ENCODE measurements at regions not wholly inside any gene's neighbourhood (a gene's known extent, or its start where the extent isn't known, plus 50 kb on each side); places are given as distances from the start of the nearest gene placed in this dataset.

- Mint-ChIP-seq H3K36me3 (no peaks in the 10 kb centered on the region), H3K27me3 (ENCODE audit: low read depth in 3 of 3) (peaks cover 0 to 3% (median 1%) of the 10 kb centered on the region in 3 donors), H3K4me3 (no peak overlapping the region), H3K27ac (no peak overlapping the region), H3K9me3 (peaks cover 0 to 11% (median 2%) of the 10 kb centered on the region in 7 donors), H3K4me1 (no peaks in the 10 kb centered on the region)
- Histone ChIP-seq H2AFZ (ENCODE audit: insufficient read depth, low read depth, low read length, poor library complexity, severe bottlenecking) (no peak overlapping the region), H4K20me1 (ENCODE audit: insufficient read depth, low read length) (no peaks in the 10 kb centered on the region), H3K36me3 (replicated peaks in 1 of 2; ENCODE audit: control insufficient read depth in 1 of 2, insufficient read depth in 2 of 2, low read length in 2 of 2) (no peaks in the 10 kb centered on the region), H3K27me3 (ENCODE audit: control insufficient read depth in 2 of 2, insufficient read depth in 2 of 2, low read length in 2 of 2) (no peaks in the 10 kb centered on the region), H3K79me2 (ENCODE audit: insufficient read depth, low read length) (no peaks in the 10 kb centered on the region), H3K4me2 (replicated peaks; ENCODE audit: extremely low read depth, low read length, poor library complexity, severe bottlenecking) (no peak overlapping the region), H3K4me1 (ENCODE audit: control insufficient read depth in 1 of 2, insufficient read depth in 2 of 2, low read length in 2 of 2) (no peaks in the 10 kb centered on the region), H3K4me3 (replicated peaks in 1 of 3; ENCODE audit: low read depth in 2 of 3, low read length in 3 of 3) (no peak overlapping the region), H3K9me3 (replicated peaks in 1 of 2; ENCODE audit: control insufficient read depth in 1 of 2, insufficient read depth in 1 of 2, low read length in 2 of 2) (no peaks in the 10 kb centered on the region), H3K27ac (ENCODE audit: low read depth in 1 of 2, low read length in 2 of 2) (no peak overlapping the region), H3K9ac (ENCODE audit: insufficient read depth, low read length, poor library complexity, severe bottlenecking) (no peak overlapping the region)
- DNase-seq: no peak
- intact Hi-C loops (cut with micrococcal nuclease): no loop called here
- TF ChIP-seq, protein P1, sequence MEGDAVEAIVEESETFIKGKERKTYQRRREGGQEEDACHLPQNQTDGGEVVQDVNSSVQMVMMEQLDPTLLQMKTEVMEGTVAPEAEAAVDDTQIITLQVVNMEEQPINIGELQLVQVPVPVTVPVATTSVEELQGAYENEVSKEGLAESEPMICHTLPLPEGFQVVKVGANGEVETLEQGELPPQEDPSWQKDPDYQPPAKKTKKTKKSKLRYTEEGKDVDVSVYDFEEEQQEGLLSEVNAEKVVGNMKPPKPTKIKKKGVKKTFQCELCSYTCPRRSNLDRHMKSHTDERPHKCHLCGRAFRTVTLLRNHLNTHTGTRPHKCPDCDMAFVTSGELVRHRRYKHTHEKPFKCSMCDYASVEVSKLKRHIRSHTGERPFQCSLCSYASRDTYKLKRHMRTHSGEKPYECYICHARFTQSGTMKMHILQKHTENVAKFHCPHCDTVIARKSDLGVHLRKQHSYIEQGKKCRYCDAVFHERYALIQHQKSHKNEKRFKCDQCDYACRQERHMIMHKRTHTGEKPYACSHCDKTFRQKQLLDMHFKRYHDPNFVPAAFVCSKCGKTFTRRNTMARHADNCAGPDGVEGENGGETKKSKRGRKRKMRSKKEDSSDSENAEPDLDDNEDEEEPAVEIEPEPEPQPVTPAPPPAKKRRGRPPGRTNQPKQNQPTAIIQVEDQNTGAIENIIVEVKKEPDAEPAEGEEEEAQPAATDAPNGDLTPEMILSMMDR (IDR thresholded peaks at IDR 0.05): no peak
Measured at GRCh38 chr6:159501558-159501957, 191.5 kb downstream of the SOD2 start.

DNA sequence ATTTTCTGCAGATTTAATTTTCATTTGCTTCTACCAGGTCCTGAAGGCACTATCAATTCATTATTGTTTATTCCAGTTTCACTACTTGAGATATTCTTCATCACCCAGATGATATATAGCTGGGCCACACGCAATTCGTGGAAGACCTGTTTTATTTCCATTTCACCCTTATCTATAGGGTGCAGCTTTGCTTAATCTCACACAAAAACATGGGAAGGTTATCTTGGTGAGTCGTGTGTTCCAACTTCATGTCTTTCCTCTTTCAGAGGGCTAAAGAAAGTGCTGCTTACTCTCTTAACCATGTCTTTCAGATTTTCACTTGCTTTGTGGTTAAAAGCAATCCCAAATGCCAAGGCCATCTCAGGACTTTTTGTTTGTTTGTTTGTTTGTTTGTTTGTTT is 194.0 kb downstream of the SOD2 start:
- DNase-seq: no peak
- no CpG with 5 or more reads among the region's 3 CpGs for whole genome bisulfite sequencing (ENCODE audit: insufficient coverage)

More for the DNA sequence above, 194.0 kb downstream of the SOD2 start:
- no peak overlapping the region for H3K4me3 ChIP-seq (replicated peaks in 1 of 3; ENCODE audit: low read depth in 2 of 3, low read length in 3 of 3)
- H3K9ac ChIP-seq (ENCODE audit: insufficient read depth, low read length, poor library complexity, severe bottlenecking): no peak overlapping the region
- no peak overlapping the region for H3K27ac Mint-ChIP-seq
- H3K79me2 ChIP-seq (ENCODE audit: insufficient read depth, low read length): no peaks in the 10 kb centered on the region
- H3K36me3 Mint-ChIP-seq: no peaks in the 10 kb centered on the region
- no peak overlapping the region for H3K4me2 ChIP-seq (replicated peaks; ENCODE audit: extremely low read depth, low read length, poor library complexity, severe bottlenecking)
- TF ChIP-seq, protein P1 (IDR thresholded peaks at IDR 0.05): no peak
- H3K4me1 ChIP-seq (ENCODE audit: control insufficient read depth in 1 of 2, insufficient read depth in 2 of 2, low read length in 2 of 2): no peaks in the 10 kb centered on the region
- H2AFZ ChIP-seq (ENCODE audit: insufficient read depth, low read depth, low read length, poor library complexity, severe bottlenecking): no peak overlapping the region
- H3K36me3 ChIP-seq (replicated peaks in 1 of 2; ENCODE audit: control insufficient read depth in 1 of 2, insufficient read depth in 2 of 2, low read length in 2 of 2): no peaks in the 10 kb centered on the region
- no peaks in the 10 kb centered on the region for H4K20me1 ChIP-seq (ENCODE audit: insufficient read depth, low read length)
- no peaks in the 10 kb centered on the region for H3K27me3 ChIP-seq (ENCODE audit: control insufficient read depth in 2 of 2, insufficient read depth in 2 of 2, low read length in 2 of 2)
- H3K4me3 Mint-ChIP-seq: no peak overlapping the region
- no peaks in the 10 kb centered on the region for H3K9me3 ChIP-seq (replicated peaks in 1 of 2; ENCODE audit: control insufficient read depth in 1 of 2, insufficient read depth in 1 of 2, low read length in 2 of 2)
- H3K9me3 Mint-ChIP-seq: peaks cover 0 to 10% (median 2%) of the 10 kb centered on the region in 7 donors
- H3K27me3 Mint-ChIP-seq (ENCODE audit: low read depth in 3 of 3): peaks cover 1 to 3% (median 1%) of the 10 kb centered on the region in 3 donors
- intact Hi-C loops (cut with micrococcal nuclease): no loop called here
- no peaks in the 10 kb centered on the region for H3K4me1 Mint-ChIP-seq
- H3K27ac ChIP-seq (ENCODE audit: low read depth in 1 of 2, low read length in 2 of 2): no peak overlapping the region

Data from CD14-positive monocyte (primary cell).